NCI-H1092 treated with DMSO at 0.1 percent for 48 hours (cell line): ENCODE measurements at regions not wholly inside any gene's neighbourhood (a gene's known extent, or its start where the extent isn't known, plus 50 kb on each side); places are given as distances from the start of the nearest gene placed in this dataset.
"Not testable (repeated sequence)": the region's sequence is repeated elsewhere in the genome, so short reads cannot be mapped to it uniquely, and the experiment has no call there.

ENCODE experiments used
- DNase-seq: peaks from one replicate; lab custom pipeline; 2025; lab: John Stamatoyannopoulos, UW

- no peak for DNase-seq
These were observed 681.1 kb upstream of the AUTS2 start for GRCh38 chr7:68917041-68917651.

- DNase-seq: no peak
These were observed 679.7 kb upstream of the AUTS2 start for GRCh38 chr7:68918621-68919020.

DNA sequence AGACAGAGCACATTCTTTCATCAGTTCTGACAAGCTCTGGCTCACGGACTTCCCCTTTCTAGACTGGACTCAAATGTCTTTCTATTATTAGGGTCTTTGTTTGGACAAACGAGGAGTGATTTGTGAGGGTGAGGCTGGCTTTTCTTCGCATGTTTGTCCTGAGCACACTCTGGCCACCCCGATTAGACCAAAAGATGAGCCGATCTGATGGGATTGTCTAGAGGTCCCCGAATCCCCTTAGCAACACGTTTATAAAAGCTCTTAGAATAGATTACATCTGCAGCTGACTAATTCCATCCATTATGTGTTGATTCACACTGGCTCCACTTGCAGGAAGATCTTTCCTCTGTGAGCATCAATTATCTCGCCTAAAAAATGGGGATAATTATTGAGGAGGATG, 675.4 kb upstream of the AUTS2 start:
- DNase-seq: no peak

- DNase-seq: peak; percentile 100
These were observed 673.0 kb upstream of the AUTS2 start for GRCh38 chr7:68925241-68925640.

GRCh38 chr7:68929781-68930261, 668.5 kb upstream of the AUTS2 start:
- no peak for DNase-seq

- no peak for DNase-seq
These were observed 661.7 kb upstream of the AUTS2 start for GRCh38 chr7:68936471-68937035.

DNA sequence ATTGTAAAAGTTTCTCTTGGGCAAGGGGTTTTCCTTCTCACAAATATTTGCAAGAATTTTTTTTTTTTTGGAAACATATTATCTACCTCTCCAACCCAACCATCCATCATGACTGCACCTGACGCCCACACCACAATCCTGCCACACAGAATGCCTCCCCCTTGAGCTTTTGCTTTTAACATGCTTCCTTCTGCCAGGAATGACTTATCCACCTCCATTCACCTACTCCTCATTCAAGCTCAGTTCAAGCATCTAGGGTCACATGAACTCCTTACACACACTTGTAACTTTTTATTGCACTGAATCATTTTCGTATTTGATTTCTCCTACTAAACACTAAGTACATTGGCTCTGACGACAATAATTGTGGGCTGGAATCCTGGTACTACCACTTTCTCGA, 660.1 kb upstream of the AUTS2 start:
- no peak for DNase-seq

- no peak for DNase-seq
These were observed 654.5 kb upstream of the AUTS2 start for GRCh38 chr7:68943786-68944185.

DNA sequence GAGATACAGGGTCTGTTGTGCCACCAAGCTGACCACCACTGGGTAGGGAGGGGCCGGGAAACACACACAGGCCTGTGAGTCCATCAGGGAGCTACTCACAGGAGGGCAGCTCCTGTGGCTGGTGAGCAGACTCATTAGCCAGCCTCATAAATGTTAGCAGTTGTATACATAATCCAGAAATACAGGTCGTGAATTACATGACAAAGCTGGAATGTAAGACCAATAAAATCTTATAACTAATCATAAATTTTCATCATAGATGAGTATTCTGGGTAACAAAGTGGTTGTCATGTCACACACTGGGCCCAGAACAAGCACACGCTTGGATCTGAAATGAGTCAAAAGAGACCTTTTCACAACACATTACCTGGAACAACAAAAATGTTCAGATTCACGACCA, 642.6 kb upstream of the AUTS2 start:
- DNase-seq: no peak

DNA sequence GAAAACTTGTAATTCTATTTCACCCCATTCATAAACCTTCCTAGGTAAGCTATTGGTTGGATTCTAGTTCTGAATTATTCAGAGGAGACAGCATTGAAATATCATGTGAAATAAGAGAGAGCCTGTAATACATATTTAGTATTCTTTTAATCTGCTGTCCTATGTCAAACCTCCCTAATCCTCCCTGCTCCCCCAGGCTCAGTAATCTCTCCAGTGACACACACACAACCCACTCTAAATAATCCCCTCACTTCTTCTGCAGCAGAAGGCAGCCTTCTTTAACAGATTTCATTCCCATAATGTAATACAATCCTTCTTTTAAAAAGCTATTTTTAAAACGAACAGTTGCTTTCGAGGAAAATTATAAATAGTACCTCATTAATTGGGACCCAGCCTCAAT, 639.7 kb upstream of the AUTS2 start:
- DNase-seq: no peak

- no peak for DNase-seq
These were observed 634.7 kb upstream of the AUTS2 start for GRCh38 chr7:68963552-68963951.

DNA sequence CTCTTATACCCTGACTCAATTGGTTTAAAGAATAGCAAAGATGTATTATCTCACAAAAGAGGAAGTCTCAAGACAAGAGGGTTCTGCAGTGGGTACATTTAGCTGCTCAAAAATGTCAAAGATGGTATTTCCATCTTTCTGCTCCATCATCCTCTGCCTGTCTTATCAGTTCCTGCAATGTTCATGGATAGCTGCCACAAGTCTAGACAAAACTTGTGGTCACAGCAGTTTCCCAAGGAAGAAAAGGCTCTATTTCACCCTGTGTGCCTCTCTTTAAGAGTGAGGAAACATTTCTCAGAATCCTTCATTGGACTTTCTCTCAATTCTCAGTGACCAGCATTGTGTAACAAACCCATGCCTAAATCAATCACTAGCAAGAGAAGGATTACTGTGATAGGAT, 634.2 kb upstream of the AUTS2 start:
- DNase-seq: no peak

DNA sequence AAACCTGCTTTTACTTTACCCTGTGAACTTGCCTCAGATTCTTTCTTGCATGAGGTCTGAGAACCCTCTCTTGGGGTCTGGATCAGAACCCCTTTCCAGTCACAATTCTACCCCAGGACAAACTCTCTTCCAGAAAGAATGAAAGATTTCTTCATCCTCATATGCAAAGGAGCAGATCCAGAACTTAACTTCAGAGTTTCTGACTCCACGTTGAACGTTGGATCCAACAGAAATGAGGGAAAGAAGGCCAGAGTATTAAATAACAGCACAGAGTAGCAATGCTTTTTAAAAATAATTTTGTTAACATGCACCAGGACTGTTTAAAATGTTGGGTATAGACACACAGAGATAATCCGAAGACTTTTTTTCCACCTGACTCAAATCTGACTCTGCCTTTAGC, 632.9 kb upstream of the AUTS2 start:
- no peak for DNase-seq

DNA sequence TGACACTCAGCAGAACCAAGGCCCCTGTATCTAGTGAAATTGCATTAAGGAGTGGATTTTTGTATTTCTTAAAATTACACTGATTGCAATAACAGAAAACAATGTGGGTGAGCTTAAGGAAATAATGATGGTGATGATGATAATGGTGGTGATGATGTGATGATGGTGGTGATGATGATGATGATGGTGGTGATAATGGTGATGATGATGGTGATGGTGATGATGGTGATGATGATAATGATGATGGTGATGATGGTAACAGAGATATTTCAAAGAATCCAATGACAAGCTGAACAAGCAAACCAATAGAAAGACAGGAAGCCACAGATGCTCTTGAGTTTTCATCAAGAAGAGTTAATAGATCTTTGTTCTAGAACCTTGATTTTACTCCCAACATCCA, 630.7 kb upstream of the AUTS2 start:
- DNase-seq: no peak

DNA sequence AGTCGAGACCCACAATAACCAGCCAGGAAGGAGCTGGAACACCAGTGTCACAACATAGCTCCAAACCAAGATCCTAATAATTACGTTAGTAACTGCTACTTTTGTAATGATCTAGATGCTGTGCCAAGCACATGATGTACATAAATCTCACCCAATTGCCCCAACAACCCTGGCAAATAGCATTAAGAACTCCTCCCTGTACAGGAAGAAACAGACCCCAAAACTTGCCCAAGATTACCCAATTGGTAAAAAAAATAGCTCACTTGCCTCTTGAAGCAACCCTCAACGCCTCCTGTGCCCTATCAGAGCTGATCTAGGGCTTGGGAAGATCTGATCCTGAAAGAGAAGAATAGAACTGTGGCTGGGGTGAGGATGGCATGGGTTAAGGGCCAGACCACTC, 628.7 kb upstream of the AUTS2 start:
- DNase-seq: no peak

DNA sequence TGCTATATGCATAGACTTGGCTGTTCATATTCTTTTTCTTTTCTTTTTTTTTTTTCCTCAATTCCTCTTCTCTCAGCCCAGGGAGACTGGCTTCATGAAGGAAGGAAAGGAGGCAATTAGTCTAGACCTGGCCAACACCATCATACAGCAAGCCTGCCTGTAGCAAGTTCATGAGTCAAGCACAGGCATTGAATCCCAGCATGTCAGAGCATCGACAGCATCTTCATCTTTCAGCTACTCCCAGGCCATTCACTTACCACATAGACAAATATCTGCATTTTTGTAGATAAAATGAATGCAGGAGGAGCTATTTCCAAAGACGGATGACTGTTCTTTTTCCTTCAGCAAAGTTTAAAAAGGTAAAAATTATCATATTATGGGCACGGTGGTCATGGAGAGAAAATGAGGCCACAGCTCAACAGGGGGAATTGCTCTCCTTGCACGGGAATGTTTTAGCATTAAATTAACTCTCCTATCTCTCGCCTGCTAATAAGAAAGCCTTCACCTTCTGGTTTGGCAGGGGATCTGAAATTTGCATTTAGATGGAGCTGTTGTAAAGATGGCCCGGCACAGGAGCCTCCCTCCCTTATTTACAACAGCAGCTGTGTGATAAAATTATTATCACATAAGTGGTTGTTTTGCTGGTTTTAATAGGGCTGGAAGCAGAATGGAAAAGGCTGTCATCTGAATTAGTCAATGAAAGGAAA, 626.5 kb upstream of the AUTS2 start:
- DNase-seq: peak; percentile 66

- peak; percentile 83 for DNase-seq
These were observed 620.8 kb upstream of the AUTS2 start for GRCh38 chr7:68977385-68978055.

GRCh38 chr7:68978710-68979109, 619.6 kb upstream of the AUTS2 start:
- no peak for DNase-seq

- no peak for DNase-seq
These were observed 618.3 kb upstream of the AUTS2 start for GRCh38 chr7:68980011-68980410.

- DNase-seq: not testable (repeated sequence)
These were observed 617.8 kb upstream of the AUTS2 start for GRCh38 chr7:68980432-68980831.

DNA sequence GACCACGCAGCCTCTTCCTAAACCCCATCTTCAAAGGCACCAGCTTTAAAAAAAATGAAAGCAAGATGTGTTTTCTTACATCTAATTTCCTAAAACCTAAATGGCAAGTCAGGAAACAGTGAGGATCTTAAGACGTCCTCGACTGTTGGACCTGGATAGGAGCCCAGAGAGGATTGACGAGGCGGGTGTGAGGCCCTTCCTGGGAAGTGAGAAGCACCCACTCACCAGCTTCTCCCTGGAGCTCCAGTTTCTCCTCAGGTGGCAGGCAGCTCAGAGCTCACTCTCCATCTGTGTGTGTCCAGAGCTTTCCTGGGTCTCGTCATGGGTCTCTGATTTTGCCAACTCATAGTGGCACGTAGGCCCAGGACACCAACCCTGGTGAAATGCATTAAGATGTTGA, 614.0 kb upstream of the AUTS2 start:
- no peak for DNase-seq

DNA sequence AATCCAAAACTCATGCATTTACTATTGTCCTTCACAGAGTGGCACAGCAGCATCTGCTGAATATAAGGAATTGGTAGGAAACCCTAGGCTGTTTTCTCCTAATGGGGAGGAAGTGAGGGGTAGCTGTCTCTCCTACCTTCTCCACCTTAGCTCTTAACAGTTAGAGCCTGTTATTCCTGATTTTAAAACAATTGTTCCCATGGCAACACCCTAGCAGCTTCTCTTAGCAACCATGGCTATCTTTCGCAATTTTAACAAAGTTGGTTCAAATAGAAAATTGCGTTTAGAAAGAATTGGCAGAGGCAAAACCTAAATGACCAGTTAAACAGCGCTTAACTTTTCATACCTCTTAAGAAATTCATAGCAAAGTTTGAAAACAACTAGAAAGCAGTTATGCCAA, 603.4 kb upstream of the AUTS2 start:
- no peak for DNase-seq

- no peak for DNase-seq
These were observed 600.1 kb upstream of the AUTS2 start for GRCh38 chr7:68998136-68998535.
